Kidney tubule cell (primary cell): ENCODE measurements at regions not wholly inside any gene's neighbourhood (a gene's known extent, or its start where the extent isn't known, plus 50 kb on each side); places are given as distances from the start of the nearest gene placed in this dataset.
"Not testable (repeated sequence)": the region's sequence is repeated elsewhere in the genome, so short reads cannot be mapped to it uniquely, and the experiment has no call there.

Source experiments
- DNase-seq: peaks from one replicate; pipeline ENCODE4 v3.0.0-alpha.2; 2018; ENCODE audit warnings: low spot score

GRCh38 chr15:62320259-62320658 lies 155.2 kb upstream of the C2CD4B start:
- no peak for DNase-seq

GRCh38 chr15:62323353-62323890 lies 158.3 kb upstream of the C2CD4B start:
- no peak for DNase-seq

GRCh38 chr15:62324382-62324781 lies 159.3 kb upstream of the C2CD4B start:
- no peak for DNase-seq

- no peak for DNase-seq
These were observed 160.5 kb upstream of the C2CD4B start for GRCh38 chr15:62325597-62325996.

- no peak for DNase-seq
These were observed 161.5 kb upstream of the C2CD4B start for GRCh38 chr15:62326460-62327011.

GRCh38 chr15:62327406-62327805 lies 162.3 kb upstream of the C2CD4B start:
- DNase-seq = no peak

GRCh38 chr15:62332472-62332871 lies 167.4 kb upstream of the C2CD4B start:
- DNase-seq = not testable (repeated sequence)

GRCh38 chr15:62334536-62334935 lies 169.5 kb upstream of the C2CD4B start:
- no peak for DNase-seq

GRCh38 chr15:62337934-62338333 lies 172.8 kb upstream of the C2CD4B start:
- DNase-seq = peak; percentile 15

- DNase-seq = no peak
These were observed 173.4 kb upstream of the C2CD4B start for GRCh38 chr15:62338497-62338896.

GRCh38 chr15:62342959-62343358 lies 177.9 kb upstream of the C2CD4B start:
- no peak for DNase-seq

GRCh38 chr15:62343397-62343796 lies 178.3 kb upstream of the C2CD4B start:
- no peak for DNase-seq

GRCh38 chr15:62344806-62345539 lies 179.9 kb upstream of the C2CD4B start:
- DNase-seq = peak; percentile 82

- no peak for DNase-seq
These were observed 181.1 kb upstream of the C2CD4B start for GRCh38 chr15:62346168-62346567.

- no peak for DNase-seq
These were observed 183.0 kb upstream of the C2CD4B start for GRCh38 chr15:62348118-62348517.

- no peak for DNase-seq
These were observed 183.5 kb upstream of the C2CD4B start for GRCh38 chr15:62348623-62349022.

- no peak for DNase-seq
These were observed 187.7 kb upstream of the C2CD4B start for GRCh38 chr15:62352817-62353216.

- no peak for DNase-seq
These were observed 192.3 kb upstream of the C2CD4B start for GRCh38 chr15:62357431-62357830.

GRCh38 chr15:62359416-62359815 lies 194.3 kb upstream of the C2CD4B start:
- DNase-seq = peak; percentile 5

GRCh38 chr15:62360332-62361097 lies 195.4 kb upstream of the C2CD4B start:
- no peak for DNase-seq

GRCh38 chr15:62362144-62362543 lies 197.1 kb upstream of the C2CD4B start:
- no peak for DNase-seq

GRCh38 chr15:62362608-62363007 lies 197.5 kb upstream of the C2CD4B start:
- DNase-seq = no peak

GRCh38 chr15:62363913-62364312 lies 198.8 kb upstream of the C2CD4B start:
- DNase-seq = no peak
